GM21825 (cell line): ENCODE measurements at regions not wholly inside any gene's neighbourhood (a gene's known extent, or its start where the extent isn't known, plus 50 kb on each side); places are given as distances from the start of the nearest gene placed in this dataset.
"Not testable (repeated sequence)": the region's sequence is repeated elsewhere in the genome, so short reads cannot be mapped to it uniquely, and the experiment has no call there.

Experiments
- ATAC-seq: cut with Tn5 transposase; IDR thresholded peaks from one replicate; pipeline ENCODE4 v1.9.1; 2021; ENCODE audit warnings: mild to moderate bottlenecking, moderate library complexity; ENCODE audit not compliant: unreplicated experiment

GRCh38 chr2:167844714-167845530, 402.5 kb downstream of the STK39 start:
- ATAC-seq: no peak

GRCh38 chr2:167843657-167844056, 403.7 kb downstream of the STK39 start:
- no peak for ATAC-seq

- ATAC-seq: no peak
Measured at GRCh38 chr2:167843217-167843616, 404.2 kb downstream of the STK39 start.

- no peak for ATAC-seq
Measured at GRCh38 chr2:167842047-167842446, 405.3 kb downstream of the STK39 start.

- not testable (repeated sequence) for ATAC-seq
Measured at GRCh38 chr2:167835290-167835689, 412.1 kb downstream of the STK39 start.

- ATAC-seq: no peak
Measured at GRCh38 chr2:167834707-167835106, 412.7 kb downstream of the STK39 start.

- ATAC-seq: no peak
Measured at GRCh38 chr2:167833294-167833693, 414.1 kb downstream of the STK39 start.

GRCh38 chr2:167832868-167833287, 414.5 kb downstream of the STK39 start:
- no peak for ATAC-seq

- no peak for ATAC-seq
Measured at GRCh38 chr2:167827352-167828097, 419.9 kb downstream of the STK39 start.

- ATAC-seq: no peak
Measured at GRCh38 chr2:167826906-167827305, 420.5 kb downstream of the STK39 start.

- no peak for ATAC-seq
Measured at GRCh38 chr2:167825664-167826063, 421.7 kb downstream of the STK39 start.

- no peak for ATAC-seq
Measured at GRCh38 chr2:167822690-167823465, 424.5 kb downstream of the STK39 start.

GRCh38 chr2:167820488-167820887, 426.9 kb downstream of the STK39 start:
- no peak for ATAC-seq

GRCh38 chr2:167818521-167818920, 428.9 kb downstream of the STK39 start:
- ATAC-seq: no peak

- no peak for ATAC-seq
Measured at GRCh38 chr2:167817908-167818307, 429.5 kb downstream of the STK39 start.

- no peak for ATAC-seq
Measured at GRCh38 chr2:167817422-167817821, 430.0 kb downstream of the STK39 start.

- no peak for ATAC-seq
Measured at GRCh38 chr2:167816874-167817290, 430.5 kb downstream of the STK39 start.

- ATAC-seq: no peak
Measured at GRCh38 chr2:167814881-167815718, 432.3 kb downstream of the STK39 start.

GRCh38 chr2:167814482-167814880, 432.9 kb downstream of the STK39 start:
- ATAC-seq: not testable (repeated sequence)

- ATAC-seq: not testable (repeated sequence)
Measured at GRCh38 chr2:167809799-167810198, 437.6 kb downstream of the STK39 start.
